HG03442 (cell line): ENCODE measurements at regions not wholly inside any gene's neighbourhood (a gene's known extent, or its start where the extent isn't known, plus 50 kb on each side); places are given as distances from the start of the nearest gene placed in this dataset.
A peak's percentile ranks its signal among the peaks of the same experiment; 100 is the strongest.
"Not testable (repeated sequence)": the region's sequence is repeated elsewhere in the genome, so short reads cannot be mapped to it uniquely, and the experiment has no call there.

Experiments used
- ATAC-seq: cut with Tn5 transposase; IDR thresholded peaks from one replicate; pipeline ENCODE4 v1.9.1; 2021; ENCODE audit warnings: mild to moderate bottlenecking, moderate library complexity; ENCODE audit not compliant: unreplicated experiment

DNA sequence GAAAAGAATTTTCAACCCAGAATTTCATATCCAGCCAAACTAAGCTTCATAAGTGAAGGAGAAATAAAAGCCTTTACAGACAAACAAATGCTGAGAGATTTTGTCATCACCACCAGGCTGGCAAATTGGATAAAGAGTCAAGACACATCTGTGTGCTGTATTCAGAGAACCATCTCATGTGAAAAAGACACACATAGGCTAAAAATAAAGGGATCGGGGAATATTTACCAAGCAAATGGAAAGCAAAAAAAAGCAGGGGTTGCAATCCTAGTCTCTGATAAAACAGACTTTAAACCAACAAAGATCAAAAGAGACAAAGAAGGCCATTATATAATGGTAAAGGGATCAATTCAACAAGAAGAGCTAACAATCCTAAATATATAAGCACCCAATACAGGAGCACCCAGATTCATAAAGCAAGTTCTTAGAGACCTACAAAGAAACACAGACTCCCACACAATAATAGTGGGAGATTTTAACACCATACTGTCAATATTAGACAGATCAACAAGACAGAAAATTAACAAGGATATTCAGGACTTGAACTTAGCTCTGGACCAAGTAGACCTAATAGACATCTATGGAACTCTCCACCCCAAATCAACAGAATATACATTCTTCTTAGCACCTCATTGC lies 55.9 kb upstream of the ACSM6 start:
- not testable (repeated sequence) for ATAC-seq

DNA sequence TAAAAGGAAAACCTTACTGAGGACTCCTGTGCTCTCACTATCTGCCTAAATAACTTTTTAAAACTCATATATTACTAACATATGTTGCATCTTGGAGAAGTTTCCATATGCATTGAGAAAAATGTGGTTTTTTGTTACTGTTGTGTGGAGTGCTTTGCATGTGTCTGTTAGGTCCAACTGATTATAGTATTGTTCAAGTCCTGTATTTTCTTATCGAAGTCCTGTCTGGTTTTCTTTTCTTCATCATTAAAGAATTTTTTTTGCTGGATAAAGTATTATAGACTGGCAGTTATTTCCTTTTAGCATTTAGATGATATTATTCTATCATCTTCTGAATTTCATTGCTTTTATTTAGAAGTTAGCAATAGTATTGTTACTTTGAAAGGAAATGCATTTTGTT lies 59.5 kb upstream of the ACSM6 start:
- ATAC-seq = no peak

DNA sequence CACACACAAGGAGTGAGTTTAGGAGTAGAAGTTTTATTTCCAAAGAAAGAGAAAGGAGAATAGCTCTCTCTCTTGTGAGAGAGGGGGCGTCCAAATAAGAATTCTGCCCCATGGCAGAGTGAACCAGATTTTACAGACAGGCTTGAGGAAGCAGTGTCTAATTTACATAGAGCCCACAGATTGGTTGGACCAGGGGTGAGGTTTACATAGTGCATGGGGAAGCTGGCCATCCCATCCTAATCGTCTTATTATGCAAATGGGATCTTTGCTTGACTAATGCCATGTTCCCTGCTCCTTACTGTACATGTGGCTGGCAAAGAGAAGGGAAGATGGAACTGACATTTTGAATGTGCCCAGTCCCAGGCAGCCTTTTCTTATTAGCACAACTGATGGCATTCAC lies 60.0 kb upstream of the ACSM6 start:
- no peak for ATAC-seq

DNA sequence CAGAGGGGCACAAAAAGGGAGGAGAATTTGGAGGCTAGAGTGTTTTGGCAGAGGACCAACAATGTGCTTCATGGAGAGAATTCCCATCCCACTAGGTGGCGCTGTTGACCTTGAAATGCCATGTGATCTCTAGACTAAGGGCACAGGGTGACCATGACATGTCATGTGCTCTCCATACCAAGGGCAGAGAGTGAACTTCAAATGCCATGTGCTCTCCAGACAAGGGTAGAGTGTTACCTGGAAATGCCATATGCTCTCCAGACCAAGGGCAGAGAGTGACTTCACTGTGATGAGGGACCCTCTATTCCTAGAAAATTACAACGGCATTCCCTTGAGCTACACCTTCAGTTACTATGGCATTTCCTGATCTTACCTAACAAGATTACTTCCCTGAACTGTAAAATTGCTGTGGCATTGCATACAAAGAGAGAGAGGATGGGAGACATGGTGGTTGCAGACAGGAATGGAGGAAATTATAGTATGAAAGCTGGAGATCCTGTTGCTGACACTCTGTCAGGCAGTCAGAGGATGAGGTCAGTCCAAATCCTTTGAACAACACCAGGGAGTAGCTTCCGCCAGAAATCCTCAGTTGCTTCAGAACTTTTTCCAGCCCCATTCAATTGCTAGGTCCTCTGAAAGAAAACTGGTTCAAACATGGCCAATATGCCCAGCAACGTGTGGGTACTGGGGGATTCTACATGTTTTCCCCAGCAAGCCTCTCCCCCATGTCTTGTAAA lies 60.9 kb upstream of the ACSM6 start:
- peak; percentile 90 for ATAC-seq

DNA sequence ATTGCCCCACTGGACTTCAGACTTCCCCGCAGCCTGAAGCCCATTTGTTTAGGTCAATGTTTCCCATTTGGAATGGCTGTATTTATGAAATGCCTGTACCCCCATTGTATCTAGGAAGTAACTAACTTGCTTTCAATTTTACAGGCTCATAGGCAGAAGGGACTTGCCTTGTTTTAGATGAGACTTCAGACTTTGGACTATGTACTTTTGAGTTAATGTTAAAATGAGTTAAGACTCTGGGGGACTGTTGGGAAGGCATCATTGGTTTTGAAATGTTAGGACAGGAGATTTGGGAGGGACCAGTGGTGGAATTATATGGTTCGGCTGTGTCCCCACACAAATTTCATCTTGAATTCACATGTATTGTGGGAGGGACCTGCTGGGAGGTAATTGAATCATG lies 61.1 kb upstream of the CYP2C8 start:
- ATAC-seq = not testable (repeated sequence)

DNA sequence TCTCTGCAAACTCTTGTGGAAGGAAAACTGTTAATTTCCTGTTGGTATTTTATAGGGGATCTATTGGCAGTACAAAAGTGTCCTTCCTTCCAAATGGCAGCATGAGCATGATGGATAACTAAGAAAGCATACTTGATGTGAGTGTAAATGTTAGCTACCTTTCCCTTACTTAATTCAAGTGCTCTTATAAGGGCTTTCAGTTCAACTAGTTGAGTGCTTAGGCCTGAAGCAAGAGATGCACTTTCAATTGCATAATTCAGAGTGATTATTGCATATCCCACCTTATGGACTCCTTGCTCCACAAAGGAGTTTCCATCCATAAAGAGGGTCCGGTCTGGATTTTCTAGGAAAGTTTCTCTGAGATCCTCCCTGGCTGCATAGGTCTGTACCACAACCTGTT lies 56.3 kb upstream of the CYP2C8 start:
- no peak for ATAC-seq

DNA sequence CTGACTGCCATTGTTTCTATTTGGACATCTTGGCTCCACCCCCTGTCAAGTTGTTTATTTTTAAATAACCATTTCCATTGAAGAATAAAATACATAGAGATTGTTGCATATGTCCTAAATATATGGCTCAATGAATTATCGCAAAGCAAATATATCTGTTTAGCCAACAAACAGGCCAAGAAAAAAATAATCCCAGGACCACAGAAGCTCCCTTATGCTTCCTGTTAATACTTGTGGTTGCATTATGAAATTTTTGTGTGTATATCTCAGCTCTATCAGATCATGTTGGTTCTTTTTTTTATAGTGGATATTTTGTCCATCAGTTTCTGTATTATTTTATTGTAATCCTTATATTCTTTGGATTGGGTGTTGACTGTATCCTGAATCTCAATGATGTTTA lies 53.4 kb upstream of the CYP2C8 start:
- ATAC-seq = no peak

DNA sequence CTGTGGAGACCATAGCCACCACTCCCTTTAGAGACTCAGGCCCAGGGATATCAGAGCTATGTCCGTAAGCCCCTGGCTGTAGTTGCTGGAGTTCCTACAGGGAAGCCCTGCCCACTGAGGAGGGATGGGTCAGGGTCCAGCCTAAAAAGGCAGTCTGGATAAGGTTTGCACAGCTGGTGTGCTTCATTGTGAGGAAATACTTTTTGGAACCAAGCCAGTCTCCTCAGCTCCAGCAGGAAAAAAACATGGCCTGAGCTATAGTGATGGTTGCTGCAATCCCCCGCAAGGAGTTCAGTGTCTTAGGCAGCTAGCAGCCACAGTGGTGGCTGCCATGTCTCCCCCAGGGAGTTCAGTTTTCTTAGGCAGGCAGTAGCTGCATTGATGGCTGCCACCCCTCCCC lies 52.6 kb upstream of the CYP2C8 start:
- ATAC-seq = no peak
